Fibroblast of skin of right biceps (primary cell): ENCODE measurements at regions not wholly inside any gene's neighbourhood (a gene's known extent, or its start where the extent isn't known, plus 50 kb on each side); places are given as distances from the start of the nearest gene placed in this dataset.

ENCODE experiments used
- DNase-seq: peaks from one replicate; pipeline ENCODE4 v3.0.0-alpha.2; 2013

- DNase-seq = peak; percentile 83
Measured at GRCh38 chr6:100267721-100268123, 197.0 kb downstream of the SIM1 start.

GRCh38 chr6:100266494-100267401 lies 198.0 kb downstream of the SIM1 start:
- peak; percentile 52 for DNase-seq

DNA sequence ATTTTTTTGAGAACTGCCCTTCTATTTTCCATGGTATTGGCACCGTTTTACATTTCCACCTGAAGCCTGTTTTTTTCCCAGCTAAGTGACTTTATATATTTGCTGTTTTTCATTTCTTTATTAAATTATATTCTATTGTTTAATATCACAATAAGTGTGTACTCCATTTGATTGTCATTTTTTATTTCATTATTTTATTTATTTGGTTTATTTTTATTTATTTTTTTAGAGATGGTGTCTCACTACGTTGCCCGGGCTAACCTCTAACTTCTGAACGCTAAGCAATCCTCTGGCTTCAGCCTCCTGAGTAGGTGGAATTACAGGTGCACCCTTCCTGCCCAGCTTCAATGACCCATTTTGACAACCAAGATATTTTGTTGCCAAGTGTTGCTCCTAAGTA lies 202.6 kb downstream of the SIM1 start:
- no peak for DNase-seq

DNA sequence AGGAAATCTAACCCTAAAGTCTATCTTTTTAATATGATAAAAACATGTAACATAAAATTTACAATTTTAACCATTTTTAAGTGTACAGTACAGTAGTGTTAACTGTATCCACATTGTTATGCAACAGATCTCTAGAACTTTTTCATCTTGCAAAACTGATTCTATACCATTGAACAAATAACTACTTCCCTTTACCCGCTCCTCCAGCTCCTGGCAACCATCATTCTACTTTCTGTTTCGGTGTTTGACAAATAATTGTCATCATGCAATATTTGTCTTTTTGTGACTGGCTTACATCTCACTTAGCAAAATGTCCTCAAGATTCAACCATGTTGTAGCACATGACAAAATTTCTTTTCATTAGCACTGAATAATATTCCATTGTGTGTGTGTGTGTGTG lies 203.2 kb downstream of the SIM1 start:
- DNase-seq = no peak

DNA sequence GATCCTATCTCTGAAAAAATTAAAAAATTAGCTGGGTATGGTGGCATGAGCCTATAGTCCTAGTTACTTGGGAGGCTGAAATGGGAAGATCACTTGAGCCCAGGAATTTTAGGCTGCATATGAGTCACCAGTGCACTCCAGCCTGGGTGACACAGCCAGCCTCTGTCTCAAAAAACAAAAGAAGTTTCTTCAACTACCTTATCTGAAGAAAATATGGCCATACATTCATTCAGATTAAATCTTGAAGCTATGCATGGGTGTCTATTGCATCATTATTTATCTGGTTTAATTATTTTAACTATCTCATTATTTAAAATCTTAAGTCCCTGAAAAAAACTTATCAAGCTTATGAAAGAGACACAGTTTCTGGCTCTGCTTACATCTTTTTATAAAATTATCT lies 204.1 kb downstream of the SIM1 start:
- peak; percentile 40 for DNase-seq

DNA sequence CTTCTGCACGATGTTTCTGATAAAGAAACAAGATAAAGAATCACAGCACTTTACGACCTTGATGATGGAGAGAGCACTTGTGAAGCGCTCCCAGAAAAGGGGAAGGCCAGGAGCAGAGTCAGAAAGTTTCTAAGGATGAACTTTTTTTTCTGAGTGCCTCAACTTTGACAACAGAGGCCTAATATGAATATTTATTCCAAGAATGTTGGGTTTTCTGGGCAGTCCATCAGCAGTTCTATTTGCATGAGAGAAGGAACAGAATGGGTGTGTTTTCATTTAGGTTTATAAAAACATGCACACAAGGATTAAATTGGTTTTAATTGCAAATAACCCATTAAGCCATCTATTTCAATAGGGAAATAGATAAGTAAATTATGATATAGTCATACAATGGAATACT lies 204.9 kb downstream of the SIM1 start:
- no peak for DNase-seq

- DNase-seq = no peak
Measured at GRCh38 chr6:100258752-100259151, 206.0 kb downstream of the SIM1 start.

DNA sequence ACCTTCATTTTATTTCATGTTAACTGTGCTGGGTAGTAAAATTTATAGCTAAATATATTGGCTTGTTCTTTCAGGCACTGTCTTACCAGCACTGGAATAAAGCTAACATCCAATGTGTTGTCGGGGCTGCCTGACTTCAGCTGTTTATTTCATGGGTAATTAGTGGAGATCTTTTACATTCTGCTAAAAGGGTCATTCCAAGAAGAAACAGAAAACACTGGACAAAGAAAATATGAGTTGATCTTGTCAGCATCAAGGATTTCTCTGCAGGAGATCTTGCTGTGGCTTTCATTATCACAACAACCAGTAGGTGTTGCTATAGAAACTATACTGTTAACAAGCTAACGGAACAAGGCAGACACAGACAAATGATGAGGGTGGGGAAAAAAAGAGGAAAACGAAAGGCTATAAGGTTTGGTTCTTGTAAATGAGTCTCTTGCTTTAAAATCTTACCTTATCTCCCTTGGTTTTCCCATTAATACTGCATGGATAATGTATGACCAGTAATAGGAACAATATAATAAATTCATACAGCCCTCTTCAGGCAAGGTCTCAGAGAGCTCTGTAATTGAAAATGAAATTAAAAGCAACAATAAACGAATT lies 206.8 kb downstream of the SIM1 start:
- DNase-seq = peak; percentile 77

DNA sequence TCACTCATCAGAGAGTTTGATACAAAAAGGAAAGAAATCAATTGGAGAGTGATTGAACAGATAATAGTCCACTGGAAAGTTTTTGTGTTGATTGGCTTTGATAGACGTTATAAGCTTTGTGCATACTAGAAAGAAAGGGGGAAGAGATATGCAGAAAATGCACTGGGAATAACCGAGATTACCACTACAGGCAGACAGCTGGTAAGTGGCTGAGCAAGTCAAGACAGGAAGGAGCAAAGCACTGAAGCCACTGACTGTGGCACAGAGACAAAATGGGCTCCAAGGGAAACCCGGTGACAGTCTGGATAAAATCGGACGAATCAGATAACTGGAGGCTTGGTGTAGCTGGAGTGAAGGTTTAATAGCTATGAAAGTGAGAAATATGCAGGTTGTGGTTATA lies 209.0 kb downstream of the SIM1 start:
- DNase-seq = no peak

GRCh38 chr6:100247123-100247522 lies 217.6 kb downstream of the SIM1 start:
- no peak for DNase-seq

- DNase-seq = peak; percentile 32
Measured at GRCh38 chr6:100246206-100246605, 218.5 kb downstream of the SIM1 start.

- no peak for DNase-seq
Measured at GRCh38 chr6:100240798-100241197, 223.9 kb downstream of the SIM1 start.

DNA sequence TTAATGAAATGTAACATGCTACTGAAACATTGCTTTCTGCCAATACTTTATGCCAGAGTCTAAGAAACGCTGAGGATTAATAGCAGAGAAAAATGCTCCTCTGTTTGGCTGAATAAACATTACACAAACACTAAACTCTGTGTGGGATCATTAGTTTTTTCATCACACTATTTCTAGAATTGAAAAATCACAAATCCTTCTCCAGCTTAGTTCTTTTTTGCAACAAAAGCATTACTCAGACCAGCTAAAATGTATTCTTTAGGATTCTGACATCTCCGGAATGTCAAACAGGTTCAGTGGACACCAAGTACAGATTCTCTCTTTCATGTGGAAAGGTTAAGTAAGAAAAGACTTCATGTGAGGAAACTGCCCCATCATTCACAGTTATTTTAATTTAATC lies 226.9 kb downstream of the SIM1 start:
- DNase-seq = peak; percentile 71

- no peak for DNase-seq
Measured at GRCh38 chr6:100236389-100236788, 228.3 kb downstream of the SIM1 start.

GRCh38 chr6:100235631-100236030 lies 229.1 kb downstream of the SIM1 start:
- peak; percentile 79 for DNase-seq

DNA sequence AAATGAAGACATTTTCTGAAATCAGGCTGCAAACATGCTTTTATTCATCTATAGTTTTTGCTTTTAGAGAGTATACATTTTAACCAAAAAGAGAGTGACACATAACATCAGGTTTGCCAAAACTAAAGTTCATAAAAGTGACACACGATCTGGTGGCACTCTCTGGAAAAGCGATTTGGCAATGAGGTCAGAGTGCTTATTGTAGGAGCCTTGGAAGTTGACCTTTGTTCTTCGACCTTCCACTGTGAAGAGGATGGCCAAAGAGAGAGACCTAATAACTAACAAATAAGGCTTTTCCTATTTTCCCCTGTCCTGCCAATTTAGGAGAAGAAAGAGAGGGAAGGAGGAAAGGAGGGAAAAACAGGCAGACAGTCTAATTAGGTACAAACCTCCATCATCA lies 230.1 kb downstream of the SIM1 start:
- DNase-seq = no peak

GRCh38 chr6:100232781-100233573 lies 231.7 kb downstream of the SIM1 start:
- no peak for DNase-seq

- DNase-seq = peak; percentile 89
Measured at GRCh38 chr6:100230953-100231316, 233.8 kb downstream of the SIM1 start.

DNA sequence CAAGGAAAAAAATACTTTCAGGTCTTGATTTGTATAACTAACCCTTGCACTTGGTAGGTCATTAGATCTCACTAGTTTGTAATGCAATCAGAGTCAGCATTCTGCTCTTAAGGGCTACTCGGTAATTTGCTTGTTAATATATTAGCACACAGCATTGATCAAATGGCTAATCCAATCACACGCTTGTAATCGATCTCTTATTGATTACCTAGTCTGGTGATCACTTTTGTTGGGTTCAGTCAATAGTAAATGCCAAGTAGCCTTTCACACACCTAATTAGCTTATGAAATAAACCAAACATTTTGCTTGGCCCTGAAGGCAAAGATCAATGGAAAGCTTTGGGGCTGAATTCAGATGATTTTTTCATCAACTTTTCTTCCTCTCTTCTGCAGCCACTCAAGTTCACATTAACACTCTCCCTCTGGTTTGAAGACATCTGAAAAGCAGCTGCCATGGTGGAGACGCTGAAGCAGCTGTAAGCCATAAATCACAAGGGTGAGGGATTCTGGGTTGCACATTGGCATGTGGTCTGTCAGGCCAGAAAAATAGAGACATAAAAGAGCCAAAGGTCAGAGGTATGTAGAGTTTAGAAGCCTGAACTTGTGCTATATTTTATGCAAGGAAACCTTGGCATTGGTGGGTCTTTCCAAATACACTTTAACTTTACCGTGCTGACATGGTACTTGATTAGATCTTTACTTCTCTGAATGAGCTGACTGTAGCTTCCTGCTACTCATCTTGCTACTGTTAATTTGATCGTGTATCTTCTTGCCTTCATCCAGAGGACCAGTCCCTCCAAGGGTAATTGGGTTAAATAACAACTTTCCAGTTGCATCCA lies 234.4 kb downstream of the SIM1 start:
- peak; percentile 23 for DNase-seq

DNA sequence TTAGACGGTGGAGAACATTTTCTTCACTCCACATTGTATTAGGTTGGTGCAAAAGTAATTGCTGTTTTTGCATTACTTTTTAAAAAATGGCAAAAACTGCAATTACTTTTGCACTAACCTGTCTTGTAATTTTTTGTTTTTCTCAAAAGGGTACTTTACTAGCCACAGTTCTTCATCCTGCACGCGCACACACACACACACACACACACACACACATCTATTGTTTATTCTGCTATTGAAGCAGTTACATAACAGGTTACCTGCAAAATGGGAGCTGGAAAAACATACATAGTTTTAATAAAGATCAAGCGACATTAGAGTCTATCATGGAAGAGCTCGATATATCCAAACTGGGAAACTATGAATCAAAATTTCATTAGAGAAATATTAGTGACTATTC lies 235.2 kb downstream of the SIM1 start:
- DNase-seq = no peak

- DNase-seq = peak; percentile 55
Measured at GRCh38 chr6:100228834-100229441, 234.9 kb upstream of the MCHR2 start.

DNA sequence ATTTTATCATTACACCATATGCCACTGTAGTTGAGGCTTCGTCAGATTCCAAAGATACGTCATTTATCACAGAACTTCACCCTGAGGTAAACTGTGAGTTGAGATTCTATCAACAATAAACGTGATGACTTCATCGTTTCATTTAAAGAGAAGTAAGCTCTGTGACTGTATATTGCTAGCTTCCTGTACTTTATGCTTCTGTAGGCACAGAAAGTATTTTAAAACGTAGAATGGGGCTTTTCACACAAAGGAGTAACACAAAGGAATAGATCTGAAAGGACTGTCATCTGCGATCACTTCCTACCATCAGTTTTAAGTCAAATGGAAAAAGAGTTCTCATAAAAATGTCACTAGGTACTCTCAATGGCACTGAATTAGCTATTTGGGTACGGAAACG lies 234.4 kb upstream of the MCHR2 start:
- no peak for DNase-seq
